ENCODE measurements at regions not wholly inside any gene's neighbourhood (a gene's known extent, or its start where the extent isn't known, plus 50 kb on each side); places are given as distances from the start of the nearest gene placed in this dataset.
"Not testable (repeated sequence)": the region's sequence is repeated elsewhere in the genome, so short reads cannot be mapped to it uniquely, and the experiment has no call there.

DNA sequence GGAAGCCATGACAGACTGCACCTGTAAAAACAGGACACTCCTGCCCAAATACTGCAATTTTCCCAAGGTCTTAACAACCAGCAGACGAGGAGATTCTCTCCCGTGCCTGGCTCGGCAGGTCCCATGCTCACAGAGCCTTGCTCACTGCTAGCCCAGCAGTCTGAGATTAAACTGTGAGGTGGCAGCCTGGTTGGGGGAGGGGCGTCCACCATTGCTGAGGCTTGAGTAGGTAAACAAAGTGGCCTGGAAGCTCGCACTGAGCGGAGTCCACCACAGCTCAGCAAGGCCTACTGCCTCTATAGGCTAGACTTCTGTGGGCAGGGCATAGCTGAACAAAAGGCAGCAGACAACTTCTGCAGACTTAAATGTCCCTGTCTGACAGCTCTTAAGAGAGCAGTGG lies 80.3 kb downstream of the ANXA5 start:
- not testable (repeated sequence) for DNase-seq (ENCODE audit: extremely low read depth, low read depth)

DNA sequence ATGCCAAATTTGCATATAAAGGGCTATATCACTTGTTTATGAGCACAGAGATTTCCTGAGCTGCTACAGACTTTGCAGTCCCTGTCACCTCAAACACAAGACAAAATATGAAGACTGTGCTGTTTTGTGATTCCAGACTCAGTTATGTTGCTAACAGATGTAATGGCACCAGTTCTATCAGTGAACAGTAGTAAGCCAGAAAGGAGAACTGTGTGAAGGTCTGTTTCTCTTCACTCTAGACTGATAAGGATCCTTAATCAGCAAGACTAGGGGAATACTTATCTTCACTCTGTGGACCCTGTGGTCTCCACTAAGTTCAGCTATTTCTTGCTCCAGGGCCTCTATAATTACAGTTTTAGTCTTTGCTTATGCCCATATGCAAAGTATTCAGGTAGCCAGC lies 82.7 kb downstream of the ANXA5 start:
- DNase-seq (ENCODE audit: extremely low read depth, low read depth) = no peak

DNA sequence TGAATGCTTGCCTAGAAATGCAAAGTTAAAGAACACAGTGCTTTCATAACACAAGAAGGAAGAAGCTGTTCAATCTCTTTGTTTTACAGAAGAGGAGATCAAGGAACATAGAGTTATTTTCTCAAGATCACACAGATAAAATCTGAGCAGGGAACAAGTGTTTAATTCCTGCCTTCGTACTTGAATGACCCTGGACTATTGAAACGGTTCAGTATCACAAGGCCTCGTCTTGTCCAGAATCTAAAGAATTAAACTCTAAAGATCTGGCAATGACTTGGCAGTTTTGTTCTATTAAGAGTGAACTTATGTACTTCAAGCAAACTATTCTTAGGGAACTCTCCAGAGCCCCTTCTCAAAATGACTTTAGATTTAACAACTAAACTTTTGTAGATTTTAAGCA lies 97.7 kb downstream of the ANXA5 start:
- DNase-seq (ENCODE audit: extremely low read depth, low read depth) = no peak

DNA sequence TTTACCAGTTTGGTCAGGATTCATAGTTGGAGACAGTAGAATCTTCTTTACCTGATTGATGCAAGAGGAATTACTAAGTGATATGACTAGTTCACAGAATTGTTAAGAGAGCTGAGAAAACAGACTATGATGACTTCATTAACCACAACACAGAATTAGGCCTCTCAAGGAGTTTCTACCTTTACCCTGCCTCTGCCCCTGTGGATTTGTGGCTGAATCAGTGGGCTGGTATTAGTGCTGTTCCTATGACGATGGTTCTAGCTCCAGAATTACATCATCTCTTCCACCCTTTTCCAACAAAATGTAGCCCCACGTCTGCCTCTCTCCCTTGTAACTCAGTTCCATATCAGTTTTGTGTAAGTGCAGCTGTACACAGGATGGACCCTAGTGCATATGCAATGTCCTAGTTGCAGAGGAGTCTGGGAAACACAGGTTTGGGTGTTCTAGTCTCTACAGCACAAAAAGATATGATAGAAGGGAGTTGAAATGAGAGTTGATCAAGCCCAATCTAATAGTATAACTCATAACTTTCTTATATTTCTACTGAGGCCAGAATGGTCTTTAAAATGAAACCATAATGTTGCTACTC lies 99.3 kb downstream of the ANXA5 start:
- DNase-seq (ENCODE audit: extremely low read depth, low read depth) = no peak

DNA sequence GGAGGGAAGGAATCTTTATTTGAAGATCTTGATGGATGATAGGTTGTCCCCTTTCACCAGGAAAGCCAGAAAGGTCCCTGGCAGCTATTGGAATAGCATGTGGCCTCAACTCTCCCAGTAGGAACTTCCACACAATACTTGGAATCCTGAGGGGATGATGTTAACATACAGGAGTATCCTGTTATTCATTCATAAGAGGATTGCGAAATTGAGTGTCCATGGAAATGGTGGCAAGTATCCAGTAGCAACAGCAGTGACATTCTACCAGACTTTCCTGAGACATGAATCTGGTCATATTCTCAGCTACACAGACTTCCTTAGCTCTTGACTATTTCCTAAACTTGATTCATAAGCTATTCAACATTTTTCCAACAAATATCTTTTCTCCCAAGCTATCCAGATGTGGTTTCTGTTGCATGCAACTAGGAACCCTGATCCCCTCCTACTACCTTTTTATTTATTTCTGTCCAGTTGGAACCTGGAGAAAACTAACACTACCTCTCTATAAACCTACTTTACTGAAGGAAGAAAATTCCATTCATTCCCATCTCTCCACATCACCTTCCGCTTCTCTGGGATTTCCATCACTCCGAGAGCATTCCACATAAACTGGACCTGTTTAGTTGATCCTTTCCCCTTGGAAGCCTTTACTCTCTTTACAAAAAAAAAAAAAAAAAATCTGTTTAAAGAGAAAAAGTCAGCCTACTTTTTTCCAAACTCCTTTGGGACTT lies 101.8 kb downstream of the ANXA5 start:
- DNase-seq (ENCODE audit: extremely low read depth, low read depth) = no peak

DNA sequence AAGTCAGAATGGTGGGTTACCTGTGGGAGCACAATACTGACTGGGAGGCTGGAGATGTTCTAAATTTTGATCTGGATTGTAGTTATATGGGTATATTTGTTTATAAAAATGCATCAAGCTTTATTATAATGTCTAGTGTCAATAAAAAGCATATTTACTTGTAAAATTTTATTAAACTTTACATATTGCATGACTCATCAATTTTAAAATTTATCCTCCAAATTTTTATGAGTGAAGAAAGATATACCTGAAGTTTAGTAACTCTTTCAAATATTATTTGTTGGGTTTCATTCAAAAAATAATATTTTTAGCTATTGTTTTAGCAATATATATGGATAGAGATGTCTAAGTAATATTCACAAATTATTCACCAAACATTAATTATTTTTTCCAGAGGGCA lies 103.0 kb downstream of the ANXA5 start:
- DNase-seq (ENCODE audit: extremely low read depth, low read depth) = no peak

DNA sequence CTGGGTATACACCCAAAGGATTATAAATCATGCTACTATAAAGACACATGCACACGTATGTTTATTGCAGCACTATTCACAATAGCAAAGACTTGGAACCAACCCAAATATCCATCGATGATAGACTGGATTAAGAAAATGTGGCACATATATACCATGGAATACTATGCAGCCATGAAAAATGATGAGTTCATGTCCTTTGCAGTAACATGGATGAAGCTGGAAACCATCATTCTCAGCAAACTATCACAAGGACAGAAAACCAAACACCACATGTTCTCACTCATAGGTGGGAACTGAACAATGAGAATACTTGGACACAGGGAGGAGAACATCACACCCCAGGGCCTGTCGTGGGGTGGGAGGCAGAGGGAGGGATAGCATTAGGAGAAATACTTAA lies 104.5 kb downstream of the ANXA5 start:
- not testable (repeated sequence) for DNase-seq (ENCODE audit: extremely low read depth, low read depth)

DNA sequence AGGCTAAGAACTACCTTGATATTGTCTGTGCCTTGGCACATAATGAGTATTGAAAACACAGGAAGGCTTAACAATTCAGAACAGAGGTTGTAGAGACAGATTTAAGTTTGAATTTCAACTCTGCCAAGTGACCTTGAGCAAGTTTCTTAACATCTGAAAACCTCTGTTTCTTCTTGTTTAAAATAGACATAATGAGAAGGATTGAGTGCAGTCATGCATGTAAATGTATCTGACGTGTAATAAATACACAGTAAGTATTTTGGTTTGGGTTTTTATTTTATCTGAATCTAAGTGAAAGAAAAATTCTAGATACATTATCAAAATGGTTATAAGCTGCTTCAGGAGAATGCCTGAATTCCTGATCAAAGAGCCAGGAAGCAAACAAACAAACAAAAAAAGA lies 111.9 kb downstream of the ANXA5 start:
- DNase-seq (ENCODE audit: extremely low read depth, low read depth) = no peak

DNA sequence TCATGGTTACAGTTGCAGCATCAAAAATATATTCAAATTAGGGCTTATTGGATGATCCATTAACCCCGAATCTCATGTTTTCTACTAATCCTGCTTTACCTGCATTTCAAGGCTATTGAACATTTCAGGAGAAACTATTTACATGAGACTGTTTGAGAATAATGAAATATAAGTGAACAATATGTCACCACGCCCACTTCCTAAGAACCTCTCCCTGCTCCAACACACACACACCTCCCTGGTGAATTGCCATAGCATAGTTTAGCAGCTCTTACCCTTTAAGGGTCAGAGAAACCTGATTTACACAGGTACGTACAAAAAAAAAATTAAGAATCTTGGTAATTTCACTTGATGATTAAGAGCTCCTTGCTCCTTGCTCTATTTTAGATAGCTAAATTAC lies 113.4 kb downstream of the ANXA5 start:
- DNase-seq (ENCODE audit: extremely low read depth, low read depth) = no peak

DNA sequence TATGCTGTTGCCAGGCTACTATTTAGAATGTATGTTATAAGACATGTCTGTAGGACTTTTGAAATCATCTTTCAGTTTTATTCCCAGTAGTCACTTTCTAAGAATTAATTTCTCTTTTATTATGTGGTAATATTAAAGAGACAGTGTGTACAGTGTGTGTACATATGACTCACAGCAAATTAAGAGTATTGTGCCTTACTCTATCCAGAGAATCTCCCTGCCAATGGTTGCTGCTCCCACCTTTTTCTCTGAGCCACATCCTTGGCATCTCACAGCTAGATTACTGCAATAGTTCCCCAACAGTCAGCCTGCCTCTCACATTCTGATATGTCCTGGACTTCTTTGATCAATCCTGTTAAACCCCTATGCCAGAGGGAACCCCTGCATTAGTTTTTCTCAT lies 114.5 kb downstream of the ANXA5 start:
- DNase-seq (ENCODE audit: extremely low read depth, low read depth) = no peak

DNA sequence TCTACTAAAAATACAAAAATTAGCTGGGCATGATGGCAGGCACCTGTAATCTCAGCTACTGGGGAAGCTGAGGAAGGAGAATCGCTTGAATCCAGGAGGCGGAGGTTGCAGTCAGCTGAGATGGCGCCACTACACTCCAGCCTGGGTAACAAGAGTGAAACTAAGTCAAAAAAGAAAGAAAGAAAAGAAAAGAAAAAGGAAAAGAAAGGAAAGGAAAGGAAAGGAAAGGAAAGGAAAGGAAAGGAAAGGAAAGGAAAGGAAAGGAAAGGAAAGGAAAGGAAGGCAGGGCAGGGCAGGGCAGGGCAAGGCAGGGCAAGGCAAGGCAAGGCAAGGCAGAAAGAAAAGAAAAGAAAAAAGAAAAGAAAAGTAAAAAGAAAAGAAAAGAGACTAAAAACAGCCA lies 121.4 kb downstream of the ANXA5 start:
- DNase-seq (ENCODE audit: extremely low read depth, low read depth) = not testable (repeated sequence)

DNA sequence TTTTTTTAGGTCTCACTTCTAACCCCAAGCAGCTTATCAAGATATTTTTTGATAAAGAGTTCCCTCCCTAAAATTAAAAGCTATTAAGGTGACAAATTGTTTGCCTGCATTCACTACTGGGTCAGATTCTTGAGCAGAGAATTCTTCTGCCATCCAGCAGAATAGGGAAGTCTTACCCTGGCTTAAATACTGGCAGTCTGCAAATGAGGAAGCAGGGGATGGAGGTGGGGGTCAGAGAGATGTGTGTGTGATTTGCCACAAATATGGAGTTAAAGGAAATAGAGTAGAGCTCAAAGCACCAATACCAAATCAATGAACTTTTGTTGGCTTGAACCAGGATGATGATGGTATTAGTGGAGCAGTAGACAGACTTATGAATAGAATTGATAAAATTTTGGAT lies 122.2 kb downstream of the ANXA5 start:
- no peak for DNase-seq (ENCODE audit: extremely low read depth, low read depth)

DNA sequence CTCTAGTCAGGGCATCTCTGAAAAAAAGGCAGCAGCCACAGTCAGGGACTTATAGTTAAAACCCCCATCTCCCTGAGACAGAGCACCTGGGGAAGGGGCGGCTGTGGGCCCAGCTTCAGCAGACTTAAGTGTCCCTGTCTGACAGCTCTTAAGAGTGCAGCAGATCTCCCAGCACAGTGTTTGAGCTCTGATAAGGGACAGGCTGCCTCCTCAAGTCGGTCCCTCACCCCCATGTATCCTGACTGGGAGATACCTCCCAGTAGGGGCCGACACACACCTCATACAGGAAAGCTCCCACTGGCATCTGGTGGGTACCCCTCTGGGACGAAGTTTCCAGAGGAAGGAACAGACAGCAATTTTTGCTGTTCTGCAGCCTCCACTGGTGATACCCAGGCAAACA lies 129.0 kb downstream of the ANXA5 start:
- no peak for DNase-seq (ENCODE audit: extremely low read depth, low read depth)

DNA sequence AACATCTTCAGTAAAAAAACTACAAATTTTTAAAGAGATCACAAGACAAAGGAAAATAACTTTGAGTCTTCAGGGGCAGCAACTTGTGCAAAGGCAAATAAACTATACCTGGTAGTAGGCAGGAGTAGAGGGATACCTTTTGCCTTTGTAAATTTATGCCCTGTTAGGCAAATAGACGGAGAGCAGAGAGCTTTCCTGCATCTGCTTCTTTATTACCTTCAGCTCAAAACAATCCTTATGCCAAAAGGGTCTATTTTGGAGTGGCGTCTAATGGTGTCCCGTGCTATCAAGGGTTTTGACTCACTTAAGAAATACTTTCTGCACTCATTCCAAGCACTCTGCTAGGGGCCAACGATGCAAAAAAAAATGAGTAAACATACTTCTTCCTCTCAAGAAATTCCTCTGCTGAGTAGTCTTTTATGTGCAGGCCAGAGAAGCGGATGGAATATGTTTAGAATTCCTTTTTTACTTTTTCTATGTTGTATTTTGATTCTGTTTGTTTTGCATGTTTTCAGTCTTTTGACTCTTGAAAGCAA lies 131.9 kb downstream of the ANXA5 start:
- DNase-seq (ENCODE audit: extremely low read depth, low read depth) = no peak

DNA sequence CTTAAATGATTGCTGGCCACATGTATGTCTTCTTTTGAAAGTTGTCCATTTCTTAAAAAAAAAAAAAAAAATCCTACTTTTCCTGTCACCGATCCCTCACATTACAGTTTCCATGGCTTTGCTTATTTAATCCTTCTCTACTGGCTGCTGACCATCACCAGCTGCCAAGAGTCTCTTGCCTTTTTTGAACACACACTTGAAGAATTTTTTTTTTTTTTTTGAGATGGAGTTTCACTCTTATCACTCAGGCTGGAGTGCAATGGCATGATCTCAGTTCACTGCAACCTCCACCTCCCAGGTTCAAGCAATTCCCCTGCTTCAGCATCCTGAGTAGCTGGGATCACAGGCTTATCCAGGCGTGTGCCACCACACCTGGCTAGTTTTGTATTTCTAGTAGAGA lies 134.0 kb downstream of the ANXA5 start:
- DNase-seq (ENCODE audit: extremely low read depth, low read depth) = no peak

DNA sequence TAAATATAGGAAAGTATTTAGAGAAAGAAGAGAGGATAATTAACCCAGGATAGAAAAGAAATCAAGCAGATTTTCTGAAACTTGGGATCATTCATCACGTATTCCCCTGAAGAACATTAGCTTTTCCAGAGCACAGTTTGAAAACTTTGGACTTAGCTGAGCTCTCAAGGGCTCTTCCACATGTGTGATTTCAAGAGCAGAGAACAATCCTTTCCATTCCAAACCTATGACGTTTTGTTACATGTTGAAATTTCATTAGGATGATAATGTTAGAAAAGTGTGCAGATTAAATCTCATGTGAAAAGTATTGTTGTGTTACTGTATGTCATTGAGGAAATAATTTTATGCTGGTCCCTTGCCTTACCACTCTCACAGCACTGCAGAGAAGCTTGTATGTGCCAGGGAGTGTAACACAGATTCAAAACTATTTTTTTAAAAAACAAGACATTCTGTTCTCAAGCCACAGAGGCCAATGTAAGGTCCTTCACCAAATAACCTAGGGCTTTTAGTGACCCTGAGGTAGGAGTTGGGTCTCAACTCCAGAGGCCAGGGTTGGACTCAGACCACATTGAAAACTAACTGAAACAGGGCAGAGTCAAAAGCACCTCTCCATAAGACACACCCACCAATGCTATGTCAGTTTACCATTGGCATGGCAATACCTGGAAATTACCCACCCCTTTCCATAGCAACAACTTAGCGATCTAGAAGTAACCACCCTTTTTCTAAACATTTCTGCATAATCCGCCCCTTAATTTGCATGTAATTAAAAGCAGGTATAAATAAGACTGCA lies 141.3 kb downstream of the ANXA5 start:
- DNase-seq (ENCODE audit: extremely low read depth, low read depth) = no peak

DNA sequence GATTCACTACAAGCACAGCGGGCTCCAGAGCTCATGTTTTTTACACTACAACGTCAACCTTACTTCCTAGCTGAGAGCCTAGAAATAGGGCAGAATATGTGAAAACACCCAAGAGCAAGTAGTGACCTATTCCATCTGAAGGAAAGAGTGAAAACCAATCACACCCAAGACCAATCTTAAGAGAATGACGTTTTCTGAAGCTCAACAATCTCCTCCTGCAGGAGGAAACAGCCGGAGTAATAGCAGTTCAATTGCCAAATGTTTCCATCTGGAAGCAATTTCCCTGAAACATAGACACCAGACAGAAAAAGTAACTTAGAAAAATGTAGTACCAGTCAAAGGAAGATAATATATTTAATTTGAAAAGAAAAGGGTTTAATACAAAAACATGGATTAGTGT lies 142.4 kb downstream of the ANXA5 start:
- no peak for DNase-seq (ENCODE audit: extremely low read depth, low read depth)

DNA sequence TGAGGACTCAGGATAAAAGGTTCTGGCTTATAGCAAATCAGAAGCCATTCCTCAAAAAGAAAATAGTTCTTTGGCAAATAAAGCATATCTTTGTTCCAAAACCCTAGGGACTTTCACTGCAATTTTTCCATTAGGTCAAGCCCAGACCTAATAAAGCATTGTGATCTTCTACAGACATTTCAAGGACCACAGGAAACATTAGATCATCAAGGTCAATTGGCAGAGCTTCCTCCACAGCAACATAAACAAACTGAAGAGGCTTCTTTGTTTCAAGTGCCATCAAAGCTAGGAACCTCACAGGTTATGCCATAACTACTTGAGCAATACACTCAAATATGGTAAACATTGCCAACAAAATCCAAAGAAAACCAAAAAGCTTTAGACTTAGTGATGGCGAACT lies 144.9 kb downstream of the ANXA5 start:
- no peak for DNase-seq (ENCODE audit: extremely low read depth, low read depth)

DNA sequence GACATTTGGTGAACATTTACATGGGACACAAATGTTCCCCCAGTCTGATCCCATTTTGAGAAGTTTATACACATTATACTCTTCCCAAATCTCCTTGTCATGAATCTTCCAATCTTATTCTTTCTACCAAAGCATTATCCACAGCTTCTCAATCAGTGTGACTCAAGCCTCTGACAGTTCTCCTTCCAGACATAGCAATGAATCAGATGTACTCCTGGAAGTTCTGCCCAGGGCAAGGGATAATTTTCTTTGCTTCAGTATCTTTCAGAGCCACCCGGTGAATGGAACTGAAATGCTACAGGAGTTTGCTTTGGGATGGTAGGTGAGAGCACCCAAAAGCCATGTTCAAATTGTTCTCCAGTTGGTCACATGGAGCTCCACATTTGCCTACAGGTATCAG lies 145.5 kb downstream of the ANXA5 start:
- no peak for DNase-seq (ENCODE audit: extremely low read depth, low read depth)

DNA sequence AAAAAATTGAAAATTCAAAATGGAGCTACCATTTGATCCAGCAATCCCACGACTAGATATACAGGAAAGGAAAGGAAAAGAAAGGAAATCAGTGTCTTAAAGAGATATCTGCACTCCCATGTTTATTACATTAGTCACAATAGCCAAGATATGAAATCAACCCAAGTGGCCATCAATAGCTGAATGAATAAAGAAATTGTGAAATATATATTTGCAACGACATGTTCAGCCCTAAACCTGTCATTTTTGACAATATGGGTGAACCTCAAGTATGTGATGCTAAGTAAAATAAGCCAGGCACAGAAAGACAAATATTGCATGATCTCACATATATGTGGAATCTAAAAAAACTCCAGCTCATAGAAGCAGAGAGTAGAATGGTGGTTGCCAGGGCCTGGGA lies 155.1 kb downstream of the ANXA5 start:
- no peak for DNase-seq (ENCODE audit: extremely low read depth, low read depth)

DNA sequence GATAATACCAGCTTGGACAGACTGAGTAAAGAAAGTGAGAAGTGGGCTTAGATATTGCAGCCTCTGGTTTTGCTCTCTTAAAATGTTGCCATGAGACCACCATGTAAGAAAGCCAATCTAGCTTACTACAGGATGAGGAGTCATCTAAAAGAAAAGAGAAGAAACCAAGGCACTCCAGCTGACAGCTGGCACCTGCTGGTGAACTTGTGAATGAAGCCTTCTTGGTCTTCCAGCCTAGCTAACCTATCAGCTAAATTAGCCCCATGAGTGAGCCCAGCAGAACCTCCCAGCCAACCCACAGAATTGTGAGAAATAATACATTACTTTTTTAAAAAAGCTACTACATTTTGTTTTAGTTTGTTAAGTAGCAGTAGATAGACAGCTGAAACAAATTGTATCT lies 154.5 kb upstream of the QRFPR start:
- no peak for DNase-seq (ENCODE audit: extremely low read depth, low read depth)

DNA sequence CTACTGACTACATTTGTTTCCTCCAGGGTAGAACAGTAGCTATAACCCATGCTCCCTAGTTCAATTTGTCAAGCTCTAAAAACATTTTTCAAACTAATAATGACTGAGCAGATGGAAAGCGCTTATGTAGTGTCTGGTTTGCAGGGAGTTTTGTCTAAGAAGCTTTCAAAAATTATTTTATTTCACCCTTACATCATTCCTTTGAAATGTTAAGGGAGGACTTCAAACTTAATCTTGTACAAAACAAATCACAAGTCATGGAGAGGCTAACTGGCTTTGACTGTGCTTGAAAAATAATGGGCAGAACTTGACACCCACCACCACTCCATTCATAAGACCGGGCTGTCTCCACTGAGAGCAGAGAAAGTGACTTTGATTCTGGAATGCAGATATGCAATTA lies 153.4 kb upstream of the QRFPR start:
- no peak for DNase-seq (ENCODE audit: extremely low read depth, low read depth)

Measured in NCI-H460 (cell line).